Left ventricle myocardium superior (tissue), 1 donor: ENCODE measurements at regions not wholly inside any gene's neighbourhood (a gene's known extent, or its start where the extent isn't known, plus 50 kb on each side); places are given as distances from the start of the nearest gene placed in this dataset.

Experiments
- ATAC-seq: fragments of 200-7000 bp; cut with Tn5 transposase; one replicate; pipeline ENCODE4 v1.9.1; 2020; ENCODE audit warnings: mild to moderate bottlenecking, moderate library complexity
- DNase-seq: peaks from one replicate; pipeline ENCODE4 v3.0.0-alpha.2; 2020
- intact Hi-C: fragments of 100-400 bp; cut with micrococcal nuclease; formaldehyde crosslinking; loops from one replicate; pipeline ENCODE4 v1.11.0; 2022
- donor health status: DM: no; HTN: yes; CAD: no; lungs with severe emphysema.

GRCh38 chr2:136490100-136490499 lies 275.2 kb upstream of the THSD7B start:
- intact Hi-C loops: no loop called here
- ATAC-seq: no peak
- DNase-seq: no peak

- intact Hi-C loops: no loop called here
- ATAC-seq (no peak), DNase-seq (no peak)
These were observed 277.9 kb upstream of the THSD7B start for GRCh38 chr2:136487421-136487820.

GRCh38 chr2:136486115-136486514 lies 279.2 kb upstream of the THSD7B start:
- ATAC-seq: no peak
- intact Hi-C loops: no loop called here

GRCh38 chr2:136482966-136483365 lies 282.4 kb upstream of the THSD7B start:
- ATAC-seq (no peak), DNase-seq (no peak)
- intact Hi-C loops: no loop called here

More at GRCh38 chr2:136486115-136486514, 279.2 kb upstream of the THSD7B start:
- DNase-seq: no peak

DNA sequence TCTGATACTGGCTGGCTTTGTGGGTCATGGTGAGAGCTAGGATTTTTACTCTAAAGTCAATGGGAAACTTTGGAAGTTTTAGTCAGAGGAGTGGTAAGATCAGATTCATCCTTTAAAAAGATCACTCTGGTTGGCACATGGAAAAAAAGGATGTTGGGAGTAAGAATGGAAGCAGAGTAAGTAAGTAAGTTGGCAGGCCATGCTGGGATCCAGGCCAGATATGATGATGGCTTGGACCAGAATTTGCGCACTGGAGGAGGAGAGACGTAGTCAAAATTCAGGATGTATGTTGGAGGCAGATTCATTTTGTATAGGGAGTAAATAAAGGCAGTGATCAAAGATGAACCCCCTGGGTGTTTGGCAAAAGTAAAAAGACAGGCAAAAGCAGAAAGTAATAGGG lies 283.3 kb upstream of the THSD7B start:
- no peak for DNase-seq
- ATAC-seq: no peak
- intact Hi-C loops: no loop called here

GRCh38 chr2:136479696-136480095 lies 285.6 kb upstream of the THSD7B start:
- DNase-seq: no peak
- no peak for ATAC-seq
- intact Hi-C loops: no loop called here

GRCh38 chr2:136468799-136469369 lies 296.5 kb upstream of the THSD7B start:
- ATAC-seq (no peak), DNase-seq (no peak)
- intact Hi-C loops: no loop called here

- ATAC-seq: no peak
- DNase-seq: no peak
- intact Hi-C loops: no loop called here
These were observed 312.8 kb upstream of the THSD7B start for GRCh38 chr2:136452528-136452927.

- intact Hi-C loops: no loop called here
- DNase-seq (no peak), ATAC-seq (no peak)
These were observed 316.2 kb upstream of the THSD7B start for GRCh38 chr2:136448986-136449780.

DNA sequence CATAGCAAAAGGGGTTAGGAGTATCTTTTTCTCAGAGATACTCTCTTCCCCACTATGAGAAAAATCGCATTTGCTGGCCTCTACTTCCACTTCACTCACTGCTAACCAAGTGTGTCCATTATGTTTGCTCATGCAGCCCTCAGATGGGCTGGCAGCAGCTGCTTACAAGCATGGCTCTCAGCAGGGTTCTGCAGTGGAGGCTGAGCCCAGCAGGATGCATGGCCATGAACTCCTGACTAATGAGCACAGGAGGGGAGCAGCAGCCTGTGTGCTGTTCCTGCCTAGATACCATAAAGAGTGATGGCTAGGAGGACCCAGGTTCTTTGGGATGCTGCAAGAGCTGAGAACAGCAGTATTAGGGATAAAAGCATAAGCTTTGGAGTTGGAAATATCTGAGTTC lies 316.9 kb upstream of the THSD7B start:
- intact Hi-C loops: no loop called here
- ATAC-seq (no peak), DNase-seq (no peak)

DNA sequence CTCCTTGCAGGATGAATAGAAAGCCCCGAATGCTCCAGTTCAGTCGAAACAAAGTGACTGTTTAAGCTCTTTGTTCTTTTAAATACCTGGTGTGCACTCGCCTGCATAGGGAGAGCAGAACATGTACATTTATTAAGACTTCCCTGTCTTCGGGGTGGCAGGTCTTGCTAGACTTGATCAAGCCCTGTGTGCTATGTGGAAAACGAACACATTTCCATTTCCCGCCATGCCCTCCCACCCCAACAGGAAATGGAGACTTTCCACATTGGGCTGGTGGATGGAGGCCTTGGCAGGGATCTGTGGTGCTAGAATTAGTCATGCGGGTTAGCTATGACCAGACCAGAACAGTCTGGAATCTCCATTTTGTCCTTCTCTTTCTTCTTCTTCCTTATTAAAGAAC lies 321.0 kb upstream of the THSD7B start:
- no peak for ATAC-seq
- DNase-seq: no peak
- intact Hi-C loops: no loop called here

DNA sequence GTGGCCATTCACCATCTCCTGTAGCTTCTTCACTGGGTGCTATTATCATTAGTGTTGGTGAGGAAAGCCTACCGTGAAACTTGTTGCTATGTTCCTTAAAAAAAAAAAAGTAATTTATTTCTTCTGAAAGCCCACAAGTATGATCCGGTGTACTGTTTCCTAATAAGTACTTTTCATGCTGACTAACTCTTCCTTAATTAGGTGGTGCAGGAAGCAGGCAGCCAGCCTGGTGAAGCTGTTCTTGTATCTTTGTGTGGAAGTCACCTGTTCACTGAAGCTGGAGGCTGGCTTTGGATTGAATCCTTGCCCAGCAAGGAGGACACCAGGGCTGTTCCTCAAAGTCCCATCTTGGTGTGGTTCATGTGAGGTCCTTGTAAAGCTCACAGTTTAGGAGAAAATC lies 321.7 kb upstream of the THSD7B start:
- intact Hi-C loops: no loop called here
- ATAC-seq (no peak), DNase-seq (no peak)

- intact Hi-C loops: no loop called here
- DNase-seq (no peak), ATAC-seq (no peak)
These were observed 323.2 kb upstream of the THSD7B start for GRCh38 chr2:136441979-136442714.

DNA sequence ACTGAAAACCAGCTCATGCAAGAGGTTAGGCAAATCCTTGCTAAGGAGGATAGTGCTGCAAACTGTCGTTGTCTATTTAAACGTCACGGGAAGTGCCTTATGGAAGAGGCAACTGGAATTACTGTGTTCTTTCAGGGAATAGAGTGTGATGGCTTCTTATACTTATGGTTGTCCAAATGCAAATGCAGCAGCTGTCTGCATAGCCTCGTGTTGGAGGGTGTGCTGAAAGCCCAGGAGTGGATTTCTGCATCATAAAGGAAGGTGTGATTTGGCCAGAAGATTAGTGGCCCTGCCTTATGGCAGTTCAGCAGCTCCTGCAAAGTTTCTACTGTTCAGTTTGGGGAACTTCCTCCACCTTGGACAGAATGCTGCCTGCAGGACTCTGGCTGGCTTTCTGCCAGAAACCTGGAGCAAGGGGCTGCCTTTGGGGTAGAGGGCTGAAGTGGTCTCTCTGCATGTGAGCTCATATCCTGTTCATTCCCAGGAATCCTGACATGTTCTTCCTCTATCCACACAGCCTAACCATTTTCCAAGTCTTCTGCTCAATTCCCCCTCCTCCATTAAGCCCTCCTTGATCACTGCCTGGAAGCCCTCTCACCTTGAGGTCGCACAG lies 321.2 kb upstream of the CXCR4 start:
- intact Hi-C loops: no loop called here
- no peak for ATAC-seq
- no peak for DNase-seq

- no peak for DNase-seq
These were observed 319.5 kb upstream of the CXCR4 start for GRCh38 chr2:136437461-136437860.

DNA sequence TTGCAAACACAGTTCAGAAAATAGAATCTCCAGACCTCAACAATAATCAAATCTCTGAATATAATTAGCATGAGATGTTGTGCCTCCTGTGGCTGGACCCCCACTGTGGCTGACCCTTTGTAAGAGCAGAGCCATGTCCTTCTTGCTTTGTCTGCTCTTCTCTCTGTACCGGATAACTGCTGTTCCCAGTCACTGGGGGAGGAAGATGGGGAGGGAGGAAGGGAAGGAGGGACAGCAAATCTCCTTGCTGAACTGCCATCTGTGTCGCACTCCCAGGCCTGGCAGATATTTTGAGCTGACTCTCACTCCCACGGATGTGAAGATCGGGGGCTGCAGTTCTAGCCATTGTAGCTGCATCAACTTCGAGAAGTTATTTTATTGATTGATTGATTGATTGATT lies 319.0 kb upstream of the CXCR4 start:
- no peak for ATAC-seq
- intact Hi-C loops: no loop called here
- no peak for DNase-seq

More at GRCh38 chr2:136437461-136437860, 319.5 kb upstream of the CXCR4 start:
- intact Hi-C loops: no loop called here
- no peak for ATAC-seq

- DNase-seq (no peak), ATAC-seq (no peak)
- intact Hi-C loops: no loop called here
These were observed 316.3 kb upstream of the CXCR4 start for GRCh38 chr2:136434251-136434715.

DNA sequence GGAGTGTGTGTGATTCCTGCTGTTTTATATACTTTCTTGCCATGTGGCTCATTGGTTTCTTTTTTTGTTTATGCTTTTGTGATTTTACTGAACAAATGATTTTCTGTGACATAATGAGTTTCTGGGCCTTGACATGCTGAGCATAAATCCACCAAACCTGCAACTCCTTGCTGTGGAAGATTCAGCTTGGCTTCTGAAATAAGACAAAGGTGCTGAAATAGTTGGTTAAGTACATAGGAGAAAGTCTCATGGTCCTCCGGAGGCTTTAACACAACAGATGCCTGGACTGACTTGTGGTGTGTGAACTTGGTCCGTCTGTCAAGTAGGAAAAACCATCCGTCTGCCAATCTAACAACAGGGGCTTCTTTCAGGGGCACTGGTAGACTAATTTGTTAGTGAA lies 315.3 kb upstream of the CXCR4 start:
- DNase-seq (no peak), ATAC-seq (no peak)
- intact Hi-C loops: no loop called here

GRCh38 chr2:136424112-136424511 lies 306.2 kb upstream of the CXCR4 start:
- no peak for DNase-seq
- no peak for ATAC-seq
- intact Hi-C loops: loop anchor here (10.0 kb wide), 1 partner anchor 221 kb away; no protein-coding TSS in a partner anchor

DNA sequence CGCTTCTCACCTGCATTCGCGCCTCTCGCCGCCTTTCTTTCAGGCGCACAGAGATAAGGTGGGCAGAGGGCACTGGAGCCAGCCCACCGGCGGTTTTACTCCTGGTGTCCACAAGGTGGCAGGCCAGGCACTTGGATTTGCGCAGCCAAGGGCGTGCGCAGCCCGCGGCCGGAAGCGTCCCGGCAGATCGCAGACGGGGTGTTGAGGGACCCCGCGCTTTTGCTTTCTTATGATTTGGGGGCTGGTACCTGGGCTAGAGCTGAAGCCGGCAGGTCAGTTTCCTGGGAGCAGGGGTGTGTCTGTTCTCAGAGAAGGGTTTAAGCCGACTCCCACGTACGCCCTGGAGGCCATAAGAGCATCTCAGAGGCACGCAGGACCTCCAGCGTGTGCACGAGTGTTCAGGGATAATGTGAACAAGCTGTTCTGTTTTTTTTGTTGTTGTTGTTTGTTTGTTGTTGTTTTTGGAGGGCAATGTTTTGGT lies 305.6 kb upstream of the CXCR4 start:
- ATAC-seq (peak; percentile 97), DNase-seq (peak; percentile 76)
- intact Hi-C loops: loop anchor here (10.0 kb wide), 1 partner anchor 221 kb away; no protein-coding TSS in a partner anchor
